Anterior cingulate cortex (tissue), 58 donors: ENCODE measurements at regions not wholly inside any gene's neighbourhood (a gene's known extent, or its start where the extent isn't known, plus 50 kb on each side); places are given as distances from the start of the nearest gene placed in this dataset.

ENCODE experiments used
- DNase-seq, 58 donors: peaks; one replicate each; lab custom pipeline; 2025; lab: John Stamatoyannopoulos, UW

DNA sequence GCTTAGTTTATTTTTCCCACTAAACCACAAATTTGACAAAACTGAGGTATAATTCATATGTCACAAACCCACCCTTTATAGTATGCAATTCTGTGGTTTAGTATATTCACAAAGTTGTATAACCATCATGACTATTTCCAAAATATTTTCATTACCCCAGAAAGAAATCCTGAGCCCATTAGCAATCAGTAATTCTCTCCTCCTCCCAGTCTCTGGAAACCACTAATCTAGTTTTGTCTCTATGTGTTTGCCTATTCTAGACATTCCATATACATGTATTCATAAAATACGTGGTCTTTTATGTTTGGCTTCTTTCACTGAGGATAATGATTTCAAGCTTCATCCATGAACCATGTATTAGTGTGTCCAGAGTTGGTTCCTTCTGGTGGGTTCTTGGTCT, 267.6 kb downstream of the AEBP2 start:
- no peak for DNase-seq

DNA sequence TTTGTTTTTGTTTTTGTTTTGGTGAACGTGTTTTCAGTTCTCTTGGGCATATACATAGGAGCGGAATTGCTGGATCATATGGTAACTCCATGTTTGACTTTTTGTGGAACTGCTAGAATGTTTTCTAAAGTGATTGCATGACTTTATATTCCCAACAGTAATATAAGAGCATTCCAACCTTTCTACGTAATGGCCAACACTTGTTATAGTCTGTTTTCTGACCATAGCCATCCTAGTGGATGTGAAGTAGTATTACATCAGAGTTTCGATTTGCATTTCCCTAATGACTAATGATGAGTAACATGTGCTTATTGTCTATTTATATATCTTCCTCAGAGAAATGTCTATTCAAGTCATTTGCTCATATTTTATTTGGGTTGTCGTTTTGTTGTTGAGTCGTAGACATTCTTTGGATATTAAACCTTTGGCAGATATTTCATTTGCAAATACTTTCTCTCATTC, 268.7 kb downstream of the AEBP2 start:
- DNase-seq = no peak

GRCh38 chr12:19709889-19710288, 270.6 kb downstream of the AEBP2 start:
- DNase-seq = no peak

- peak in 2 of 58 donors; percentile 6 to 33 for DNase-seq
These were observed 271.8 kb downstream of the AEBP2 start for GRCh38 chr12:19710811-19711793.

GRCh38 chr12:19712041-19712440, 272.7 kb downstream of the AEBP2 start:
- DNase-seq = no peak

- no peak for DNase-seq
These were observed 279.1 kb downstream of the AEBP2 start for GRCh38 chr12:19718401-19718800.

DNA sequence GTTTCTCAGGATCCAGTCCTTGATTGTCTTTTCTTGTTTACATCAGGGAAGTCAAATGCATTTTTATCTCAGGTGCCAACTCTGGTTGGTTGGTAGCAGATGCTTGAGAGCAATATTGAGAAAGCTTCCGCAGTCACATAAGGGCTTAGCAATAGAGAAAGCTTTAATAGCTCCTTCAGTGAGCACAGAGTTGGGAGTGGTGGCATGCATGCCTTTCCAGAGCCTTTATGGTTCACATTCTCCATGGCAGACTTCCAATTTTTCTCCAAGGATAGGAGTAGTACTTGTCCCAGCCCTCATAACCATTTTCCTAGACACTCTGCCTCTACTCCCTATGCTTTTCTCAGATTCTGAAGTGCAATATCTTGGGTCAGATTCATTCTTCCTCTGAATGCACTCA, 280.4 kb downstream of the AEBP2 start:
- DNase-seq = no peak

DNA sequence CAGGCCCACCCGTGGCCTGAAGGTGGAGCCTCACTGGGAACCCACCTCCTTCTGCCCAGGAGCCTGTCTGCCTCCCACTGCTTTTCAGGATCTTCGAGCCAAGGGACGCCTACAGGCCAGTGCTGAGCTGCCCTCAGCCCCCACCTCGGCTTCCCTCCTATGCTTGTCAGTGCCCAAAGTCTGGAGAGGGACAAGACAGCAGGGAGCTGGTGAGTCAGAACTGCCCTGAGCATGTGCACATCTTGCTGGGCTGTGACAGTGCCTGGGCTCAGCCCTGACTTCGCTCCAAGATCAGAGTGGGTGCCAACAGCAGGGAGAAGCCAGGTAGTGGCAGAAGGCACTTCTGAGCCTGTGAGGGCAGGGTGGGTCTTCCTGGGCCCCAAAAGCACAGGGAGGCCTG, 286.8 kb downstream of the AEBP2 start:
- DNase-seq = peak in 1 of 58 donors; percentile 15

GRCh38 chr12:19726592-19726991, 287.3 kb downstream of the AEBP2 start:
- no peak for DNase-seq

- DNase-seq = no peak
These were observed 297.7 kb downstream of the AEBP2 start for GRCh38 chr12:19737019-19737418.

DNA sequence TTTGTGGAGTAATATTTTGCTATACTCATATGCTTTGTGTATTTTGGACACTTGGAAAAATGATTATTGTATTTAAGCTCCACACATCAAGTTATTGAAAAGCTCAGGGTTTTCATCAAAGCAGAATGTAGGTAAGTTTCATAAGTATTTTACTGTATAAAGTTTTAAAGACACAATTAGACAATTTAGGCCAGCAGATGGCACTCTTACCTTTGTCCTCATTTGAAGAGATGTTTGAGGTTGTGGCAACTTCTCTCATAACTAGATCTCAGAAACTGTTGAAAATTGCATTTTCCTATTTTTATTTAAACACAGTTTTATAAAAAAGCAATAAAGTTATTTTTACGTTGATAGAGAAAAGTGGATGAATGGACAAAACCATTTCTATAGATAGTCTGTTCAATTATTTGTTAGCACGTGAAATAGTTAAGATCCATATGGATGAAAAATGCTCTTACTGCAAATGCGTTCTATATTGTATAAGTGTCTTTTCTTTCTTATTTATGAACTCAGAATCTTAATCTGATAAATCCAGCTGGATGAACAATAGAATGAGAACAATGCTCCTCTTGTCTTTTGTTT, 300.0 kb downstream of the AEBP2 start:
- DNase-seq = peak in 6 of 58 donors; percentile 3 to 44 (median 23)

DNA sequence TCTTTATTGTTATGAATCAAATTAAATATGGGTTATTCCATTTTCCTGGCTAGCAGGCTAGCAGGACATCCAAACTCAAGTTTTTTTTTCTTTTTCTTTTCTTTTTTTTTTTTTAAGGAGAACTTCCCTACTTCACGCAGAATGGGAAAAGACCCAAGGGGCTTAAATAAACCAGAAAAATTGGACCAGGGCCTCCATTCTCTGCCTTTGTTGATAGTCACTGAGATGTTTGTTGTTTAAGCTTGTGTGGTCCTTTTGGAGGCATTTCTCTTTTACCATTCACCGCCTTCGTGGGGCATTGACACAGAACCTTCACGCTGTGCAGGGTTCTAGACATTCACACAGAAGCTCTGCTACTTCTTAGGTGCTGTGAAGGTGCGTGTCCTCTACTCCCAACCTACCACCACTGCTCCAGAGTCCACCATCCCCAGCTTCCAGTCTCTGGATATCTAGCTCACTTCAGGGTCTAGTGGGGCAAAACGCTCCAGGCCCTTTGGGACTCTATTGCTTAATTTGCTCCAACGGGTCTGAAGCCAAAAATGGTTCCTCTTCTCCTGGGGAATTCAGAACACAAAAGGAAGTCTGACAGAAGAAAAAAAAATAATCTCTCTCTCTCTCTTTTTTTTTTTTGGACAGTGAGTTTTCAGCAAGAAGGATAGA, 301.3 kb downstream of the AEBP2 start:
- DNase-seq = no peak

GRCh38 chr12:19741132-19741489, 301.8 kb downstream of the AEBP2 start:
- DNase-seq = no peak

GRCh38 chr12:19744705-19745218, 305.5 kb downstream of the AEBP2 start:
- DNase-seq = no peak

GRCh38 chr12:19746471-19746870, 307.2 kb downstream of the AEBP2 start:
- DNase-seq = no peak

DNA sequence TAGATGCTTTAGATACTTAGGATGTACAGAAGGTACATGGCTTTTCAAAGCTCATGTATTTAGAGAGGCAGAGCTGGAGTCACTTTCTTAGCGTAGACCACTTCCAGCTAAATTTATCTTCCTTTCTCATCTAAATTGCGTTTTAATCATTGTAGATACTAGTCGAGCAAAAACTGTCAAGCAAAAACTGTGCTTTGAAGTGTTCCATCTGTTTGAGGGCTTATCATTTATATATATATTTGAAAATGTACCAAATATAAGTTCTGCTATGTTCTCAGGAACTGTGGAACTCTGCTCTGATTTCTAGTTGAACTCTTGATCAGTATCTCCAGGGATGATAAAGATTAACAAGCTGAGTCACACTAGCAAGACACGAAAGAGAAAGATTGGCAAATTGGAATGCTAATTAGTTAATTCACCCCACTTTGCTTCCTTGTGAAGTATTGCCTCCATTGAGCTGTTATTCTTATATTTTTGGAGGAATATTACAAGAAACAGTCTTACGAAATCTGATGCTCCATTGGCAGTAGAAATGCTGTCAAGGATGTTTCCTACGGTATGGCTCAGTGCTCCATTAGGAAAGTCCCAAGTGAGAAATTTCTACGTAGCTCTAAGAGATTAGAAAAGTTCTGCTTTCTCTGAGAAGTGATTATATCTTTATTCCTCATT, 310.7 kb downstream of the AEBP2 start:
- DNase-seq = no peak

GRCh38 chr12:19751078-19751477, 311.8 kb downstream of the AEBP2 start:
- no peak for DNase-seq

DNA sequence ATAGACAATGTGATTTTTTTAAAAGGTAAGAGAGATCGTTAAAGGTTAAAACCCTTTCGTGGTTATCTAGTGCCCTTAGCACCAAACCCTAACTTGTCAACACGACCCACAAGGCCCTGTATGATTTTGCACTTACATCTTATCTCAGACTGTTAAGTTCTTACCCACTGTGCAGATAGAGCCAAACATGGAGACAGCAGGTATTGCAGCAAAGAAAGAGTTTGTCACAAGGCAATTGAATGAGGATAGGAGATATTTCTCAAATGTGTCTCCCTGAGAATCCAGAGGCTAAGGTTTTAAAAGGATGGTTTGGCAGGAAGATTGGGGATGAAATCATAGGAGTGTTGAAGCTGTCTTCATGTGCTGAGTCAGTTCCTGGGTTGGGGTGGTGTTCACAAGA, 313.4 kb downstream of the AEBP2 start:
- DNase-seq = no peak

GRCh38 chr12:19755136-19755535, 315.8 kb downstream of the AEBP2 start:
- no peak for DNase-seq

GRCh38 chr12:19757317-19757877, 318.1 kb downstream of the AEBP2 start:
- no peak for DNase-seq
